ENCODE measurements at regions not wholly inside any gene's neighbourhood (a gene's known extent, or its start where the extent isn't known, plus 50 kb on each side); places are given as distances from the start of the nearest gene placed in this dataset.

GRCh38 chr16:80468029-80468428 is 72.8 kb upstream of the DYNLRB2 start:
- TF ChIP-seq CTCF (IDR thresholded peaks at IDR 0.05) (no peak), REST (IDR thresholded peaks at IDR 0.05; ENCODE audit: insufficient read depth in 1 of 2, low read depth in 2 of 2, low read length in 1 of 2) (no peak), POLR2AphosphoS5 (IDR thresholded peaks at IDR 0.05; ENCODE audit: low read depth, low read length) (no peak), SIN3A (IDR thresholded peaks at IDR 0.05; ENCODE audit: borderline replicate concordance, insufficient read depth, low read depth, low read length) (no peak)
